Esophagus squamous epithelium (tissue), 4 donors: ENCODE measurements at regions not wholly inside any gene's neighbourhood (a gene's known extent, or its start where the extent isn't known, plus 50 kb on each side); places are given as distances from the start of the nearest gene placed in this dataset.

Experiments used
- CTCF ChIP-seq, 6 experiments: fragments of 450-650 bp in 4 of 6; fragments of 200-600 bp in 2 of 6; sonication (generic) in 2 of 6; IDR thresholded peaks; one replicate each; pipeline ENCODE4 v1.5.1; 2016 to 2019; ENCODE audit warnings: antibody characterized with exemption in 6 of 6, mild to moderate bottlenecking in 4 of 6, moderate library complexity in 4 of 6
- POLR2A ChIP-seq, 4 donors: fragments of 450-650 bp; IDR thresholded peaks; one replicate each; pipeline ENCODE4 v1.6.1; 2017; ENCODE audit warnings: antibody characterized with exemption in 4 of 4, mild to moderate bottlenecking in 4 of 4, moderate library complexity in 3 of 4

- TF ChIP-seq CTCF (IDR thresholded peaks at IDR 0.05) (no peak), POLR2A (IDR thresholded peaks at IDR 0.05) (no peak)
Observed at GRCh38 chr12:41709012-41709411, 435.7 kb downstream of the GXYLT1 start.
